GM19455 (cell line): ENCODE measurements at regions not wholly inside any gene's neighbourhood (a gene's known extent, or its start where the extent isn't known, plus 50 kb on each side); places are given as distances from the start of the nearest gene placed in this dataset.
A peak's percentile ranks its signal among the peaks of the same experiment; 100 is the strongest.

Experiments used
- ATAC-seq: cut with Tn5 transposase; IDR thresholded peaks from one replicate; pipeline ENCODE4 v1.9.1; 2021; ENCODE audit not compliant: unreplicated experiment

DNA sequence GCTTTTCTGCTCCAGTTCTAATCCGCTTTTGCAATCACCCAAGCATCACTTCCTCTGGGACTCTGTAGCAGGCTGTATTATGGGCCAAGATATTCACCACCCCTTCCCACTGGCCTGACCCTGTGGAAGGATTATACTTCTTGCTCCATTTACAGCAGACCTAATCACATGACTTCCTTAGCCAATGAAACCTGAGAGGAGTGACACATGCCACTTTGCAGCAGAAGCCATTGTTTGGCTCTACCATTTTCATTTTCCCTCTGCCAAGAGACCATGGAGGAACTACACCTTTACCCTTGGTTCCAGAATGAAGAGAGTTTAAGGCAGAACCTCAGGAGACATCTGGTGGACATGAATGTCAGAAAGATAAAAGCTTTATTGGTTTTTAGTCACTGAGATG lies 134.9 kb upstream of the HSD17B12 start:
- no peak for ATAC-seq

DNA sequence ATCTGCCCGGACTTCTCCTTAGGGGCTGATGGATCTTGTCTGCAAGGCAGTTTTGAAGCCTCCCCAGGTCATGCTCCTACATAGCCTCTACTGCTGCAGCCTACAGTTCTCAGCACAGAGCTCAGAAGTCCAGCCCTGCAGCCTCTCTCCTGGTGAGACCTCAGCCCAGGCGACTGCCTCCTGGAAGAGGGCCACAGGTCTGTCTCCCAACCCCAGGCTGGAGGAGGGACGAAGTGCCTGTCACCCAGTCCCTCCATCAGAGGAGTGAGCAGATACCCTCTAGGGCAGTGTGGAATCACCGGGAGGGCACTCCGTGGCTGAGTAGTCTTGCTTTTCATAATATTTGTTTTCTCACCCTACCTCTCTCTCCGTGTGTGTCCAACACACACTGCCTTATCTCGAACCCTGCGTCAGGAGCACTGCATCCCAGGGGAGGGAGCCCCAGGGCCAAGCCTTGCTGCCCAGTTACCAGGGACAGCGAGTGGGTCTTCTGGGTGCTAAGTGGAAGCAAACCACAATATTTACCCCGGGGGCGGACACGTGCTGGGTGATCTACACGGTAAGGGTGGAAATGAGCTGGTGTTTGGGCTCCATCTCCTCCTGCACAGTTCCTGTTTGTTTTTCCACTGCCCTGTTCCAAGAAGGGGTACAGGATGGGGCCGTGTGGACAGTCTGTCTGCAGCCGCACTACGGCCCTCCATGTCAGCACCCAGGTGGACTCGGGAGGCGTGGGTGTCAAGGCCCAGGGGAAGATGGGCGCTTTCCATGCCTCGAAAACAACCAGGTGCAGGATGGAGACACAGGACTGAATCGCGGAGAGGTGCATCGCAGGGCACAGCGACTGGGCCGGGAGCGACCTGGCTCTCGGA lies 133.7 kb upstream of the HSD17B12 start:
- ATAC-seq, result no peak

DNA sequence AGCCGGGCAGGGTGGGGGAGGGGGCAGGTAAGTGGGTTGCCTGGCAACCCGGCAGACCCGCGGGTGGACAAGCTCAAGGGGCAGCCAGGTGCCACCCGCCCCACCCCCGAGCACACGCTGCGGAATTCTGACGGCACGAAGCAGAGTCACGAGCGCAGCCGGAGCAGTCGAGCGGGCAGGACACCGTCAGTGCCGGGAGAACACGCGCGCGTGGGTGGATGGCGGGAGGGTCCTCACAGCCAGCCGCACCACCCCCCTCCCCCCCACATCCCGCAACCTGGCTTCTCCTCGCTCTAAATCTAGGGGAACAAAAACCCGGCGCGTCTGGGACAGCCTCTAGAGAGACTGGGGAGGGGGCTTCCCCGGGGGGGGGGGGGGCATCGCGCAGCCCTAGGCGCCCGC lies 133.1 kb upstream of the HSD17B12 start:
- ATAC-seq, result no peak

DNA sequence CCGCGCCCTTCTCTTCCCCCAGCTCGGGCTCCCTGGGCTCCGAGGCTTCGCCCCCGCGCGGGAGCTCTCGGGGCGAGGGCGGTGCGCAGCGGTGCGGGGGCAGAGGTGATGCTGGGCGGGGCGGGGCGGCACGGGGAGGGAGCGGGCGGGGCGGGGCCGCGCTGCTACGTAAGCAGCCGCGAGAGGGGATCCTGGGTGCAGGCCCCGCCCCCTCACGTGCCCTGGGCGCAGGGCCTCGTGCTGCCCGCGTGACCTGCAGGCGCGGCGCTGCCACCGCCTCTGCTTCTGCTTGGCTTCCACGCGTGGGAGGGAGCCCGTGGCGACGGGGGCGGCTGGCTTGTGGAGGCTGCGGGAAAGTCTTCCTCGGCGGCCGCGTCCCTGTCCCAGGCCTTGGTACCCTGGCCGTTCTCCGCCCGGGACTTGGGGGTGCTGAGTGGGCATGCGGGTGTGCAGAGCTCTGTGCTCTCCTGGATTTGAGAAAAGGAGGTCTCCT lies 132.6 kb upstream of the HSD17B12 start:
- no peak for ATAC-seq

DNA sequence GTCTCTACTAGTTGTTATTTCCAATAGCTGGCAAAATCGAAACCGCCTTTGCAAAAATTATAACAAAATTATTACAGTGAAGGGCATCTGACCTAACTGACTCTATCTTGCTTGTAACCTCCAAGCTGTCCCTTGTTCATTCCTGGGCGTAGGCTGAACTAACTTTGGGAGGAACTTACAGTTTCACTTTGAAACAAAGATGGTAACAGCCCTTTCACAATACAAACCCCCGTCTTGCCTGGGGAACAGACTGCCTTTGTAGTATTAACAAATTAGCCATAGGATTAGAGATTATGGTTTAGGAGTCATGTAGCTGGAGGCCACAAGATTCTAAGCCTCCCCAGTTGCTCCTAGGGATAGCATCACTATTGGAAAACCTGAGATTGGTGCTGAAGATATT lies 131.6 kb upstream of the HSD17B12 start:
- no peak for ATAC-seq

DNA sequence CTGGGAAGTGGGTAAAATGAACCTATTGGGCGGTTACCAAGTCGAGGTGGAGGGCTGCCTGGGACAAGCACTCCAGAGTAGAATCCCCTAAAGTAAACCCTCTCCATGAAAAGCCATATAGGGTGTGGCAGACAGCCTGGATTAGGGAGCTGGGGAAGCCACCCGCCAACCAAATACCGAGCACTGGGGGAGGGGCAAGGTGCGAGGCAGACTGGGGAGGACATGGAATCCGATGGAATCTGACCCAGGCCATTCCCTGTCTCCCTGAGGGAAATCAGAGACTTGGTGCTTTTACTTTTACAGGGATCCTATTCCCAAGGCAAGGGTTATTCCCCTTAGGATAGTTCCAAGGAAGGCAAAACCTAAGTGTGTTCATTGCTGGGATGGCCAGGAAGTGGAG lies 130.9 kb upstream of the HSD17B12 start:
- ATAC-seq, result no peak

DNA sequence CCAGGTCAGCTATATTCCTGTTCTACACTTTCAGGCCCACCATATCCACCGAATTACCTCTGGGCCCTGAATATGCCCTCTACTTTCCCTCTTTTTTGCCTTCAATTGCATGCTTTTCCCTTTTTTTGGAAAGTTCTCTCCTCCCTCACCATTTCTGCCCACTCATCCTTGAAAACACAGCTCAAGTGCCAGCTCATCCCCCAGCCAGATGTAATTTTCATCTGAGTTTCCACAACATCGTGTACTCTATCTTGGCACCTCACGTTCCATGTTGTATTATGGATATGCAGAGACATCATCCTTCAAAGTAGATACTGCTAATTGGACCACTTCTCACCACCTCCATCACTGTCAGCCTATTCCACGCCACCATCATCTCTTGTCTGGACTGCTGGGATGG lies 129.8 kb upstream of the HSD17B12 start:
- ATAC-seq, result no peak

DNA sequence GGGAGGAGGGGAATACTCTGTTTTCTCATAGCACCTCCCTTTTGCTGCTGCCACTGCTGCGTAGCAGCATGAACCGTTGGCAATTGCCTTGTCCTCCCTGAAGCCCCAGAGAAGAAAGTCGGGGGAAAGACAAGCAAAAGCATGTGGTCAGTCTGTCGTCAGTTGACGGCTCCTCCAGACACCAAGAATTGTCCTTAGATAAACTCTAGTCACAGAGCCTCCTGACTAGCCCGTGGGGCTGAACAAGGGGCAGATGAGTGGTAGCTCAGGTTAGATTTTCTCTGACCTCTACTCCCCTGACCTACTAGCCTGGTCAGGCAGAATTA lies 126.4 kb upstream of the HSD17B12 start:
- no peak for ATAC-seq

DNA sequence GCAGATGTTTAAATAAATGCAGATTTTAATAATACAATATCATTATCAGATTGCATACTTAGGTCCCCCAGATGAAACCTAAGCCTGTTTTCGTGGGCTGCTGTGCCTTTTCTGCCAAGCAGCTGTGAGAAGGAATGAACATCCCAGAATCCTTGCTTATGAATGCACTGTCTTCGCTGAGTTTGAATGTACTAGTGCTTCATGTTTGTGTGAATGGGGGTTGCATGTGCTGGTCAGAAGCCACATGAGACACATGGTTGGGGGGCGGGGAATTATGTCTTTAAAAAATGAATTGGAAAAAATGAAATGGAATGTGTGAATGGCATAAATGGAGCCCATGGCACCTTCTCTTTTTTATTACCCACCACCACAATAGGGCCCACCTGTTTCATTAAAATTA lies 125.4 kb upstream of the HSD17B12 start:
- no peak for ATAC-seq

DNA sequence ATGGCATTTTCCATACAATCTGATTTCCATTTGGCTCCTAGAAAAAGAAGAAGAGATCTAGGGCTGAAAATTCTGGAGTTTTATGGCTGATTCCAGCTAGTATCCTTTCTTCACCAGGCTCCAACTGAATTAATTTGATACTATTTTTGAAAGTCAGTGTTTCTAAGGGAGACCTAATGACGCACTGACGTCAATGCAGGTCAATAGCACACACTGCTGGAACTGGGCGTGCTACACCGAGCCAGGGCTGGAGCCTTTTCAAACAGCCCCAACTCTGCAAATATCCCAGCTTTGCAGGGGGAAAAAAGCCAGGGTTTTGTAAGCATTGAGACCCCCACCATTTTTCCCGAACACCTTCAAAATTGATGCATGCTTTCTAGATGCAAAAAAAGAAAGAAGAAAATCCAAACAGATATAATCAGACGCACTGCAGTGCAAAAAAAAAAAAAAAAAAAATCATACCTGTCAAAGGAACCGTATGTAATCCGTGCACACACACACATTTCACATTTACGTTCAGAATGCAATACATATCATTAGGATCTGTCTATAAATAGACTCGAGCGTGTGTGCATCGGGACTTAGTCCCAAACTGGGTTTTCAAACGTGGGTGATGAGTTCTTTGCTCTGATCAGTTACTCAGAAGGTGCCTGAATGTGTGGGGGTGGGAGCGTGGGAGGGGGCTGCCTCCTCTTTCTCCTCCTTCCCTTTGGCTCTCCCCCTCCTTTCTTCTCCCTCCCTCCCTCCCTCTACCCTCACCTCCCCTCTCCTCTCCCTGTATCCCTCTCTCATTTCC lies 124.5 kb upstream of the HSD17B12 start:
- ATAC-seq, result no peak

DNA sequence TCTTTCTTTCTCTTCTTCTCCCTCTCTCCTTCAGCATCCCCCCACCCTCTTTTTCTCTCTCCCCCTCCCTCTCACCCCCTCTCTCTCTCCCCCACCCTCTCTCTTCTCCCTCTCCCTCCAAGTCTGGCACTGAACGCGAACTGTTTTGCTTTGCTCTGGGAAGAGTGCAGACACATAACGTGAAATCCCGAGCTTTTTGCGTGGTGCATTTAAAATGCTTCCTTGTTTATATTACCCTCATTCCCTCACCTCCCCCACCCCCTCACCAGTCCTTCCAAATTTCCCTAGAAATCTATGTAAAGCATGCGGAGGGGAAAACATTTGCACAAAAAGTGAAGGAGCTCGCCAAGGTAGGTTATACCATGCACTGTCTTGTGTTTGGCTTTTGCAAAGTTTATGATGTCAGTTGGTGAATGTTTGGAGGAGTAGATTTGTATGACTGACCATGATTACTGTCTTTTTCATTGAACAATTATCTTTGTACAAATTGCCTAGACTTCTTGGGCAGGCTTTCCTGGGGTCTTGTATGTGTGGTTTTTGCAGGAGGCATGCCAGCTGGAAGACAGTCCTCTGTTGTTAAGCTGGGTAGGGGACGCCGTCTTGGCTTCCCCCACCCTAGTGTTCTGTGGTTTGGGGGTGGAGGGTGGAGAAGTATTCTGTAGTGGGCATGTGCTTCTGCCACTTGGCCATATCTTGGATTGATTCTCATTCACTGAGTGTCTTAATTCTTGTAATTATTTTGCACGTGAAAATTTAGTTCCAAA lies 123.7 kb upstream of the HSD17B12 start:
- no peak for ATAC-seq

DNA sequence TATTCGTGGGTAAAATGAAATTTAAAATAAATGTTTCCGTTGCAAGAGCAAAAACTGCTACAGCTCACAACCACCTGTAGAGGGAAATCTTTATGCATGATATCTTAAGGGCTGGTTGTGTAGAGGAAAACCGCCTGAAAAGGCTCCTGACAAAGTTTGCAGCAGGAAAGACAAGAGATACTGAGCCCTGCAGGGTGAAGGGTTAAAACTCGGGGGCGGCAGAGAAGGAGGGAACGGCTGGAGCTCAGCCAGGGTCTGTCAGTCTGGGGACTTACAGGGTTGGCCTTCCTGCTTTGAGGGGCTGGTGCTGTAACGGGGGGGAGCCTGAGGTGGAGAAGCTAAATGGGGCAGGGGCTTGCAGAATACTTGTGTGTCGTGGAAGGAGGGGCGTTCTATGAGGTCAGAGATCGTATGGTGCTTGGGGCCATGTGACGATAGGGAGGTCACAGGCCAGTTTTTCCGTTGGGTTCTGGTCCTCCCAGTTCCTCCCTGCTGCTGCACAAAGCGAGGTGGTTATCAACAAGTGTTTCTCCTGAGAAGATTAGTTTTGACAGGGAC lies 122.9 kb upstream of the HSD17B12 start:
- no peak for ATAC-seq

DNA sequence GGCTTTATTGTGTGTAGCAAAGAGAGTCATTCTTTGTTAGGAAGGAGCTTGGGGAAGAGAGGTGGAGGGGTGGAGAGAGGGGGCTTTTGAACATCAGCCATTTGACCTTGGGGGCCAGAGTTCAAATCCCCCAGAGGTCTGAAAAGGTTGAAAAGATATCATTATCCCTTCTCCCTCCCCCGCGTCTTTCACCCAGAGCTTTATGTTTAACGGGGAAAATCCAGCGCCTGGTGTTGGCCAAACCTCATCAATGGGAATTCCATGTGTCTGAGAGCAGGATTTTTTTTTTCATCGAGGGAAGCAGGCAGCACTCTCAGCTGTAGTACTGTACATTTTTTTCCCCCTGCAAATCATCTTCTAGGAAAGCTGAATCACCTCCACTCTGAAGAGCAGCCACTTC lies 122.4 kb upstream of the HSD17B12 start:
- no peak for ATAC-seq

DNA sequence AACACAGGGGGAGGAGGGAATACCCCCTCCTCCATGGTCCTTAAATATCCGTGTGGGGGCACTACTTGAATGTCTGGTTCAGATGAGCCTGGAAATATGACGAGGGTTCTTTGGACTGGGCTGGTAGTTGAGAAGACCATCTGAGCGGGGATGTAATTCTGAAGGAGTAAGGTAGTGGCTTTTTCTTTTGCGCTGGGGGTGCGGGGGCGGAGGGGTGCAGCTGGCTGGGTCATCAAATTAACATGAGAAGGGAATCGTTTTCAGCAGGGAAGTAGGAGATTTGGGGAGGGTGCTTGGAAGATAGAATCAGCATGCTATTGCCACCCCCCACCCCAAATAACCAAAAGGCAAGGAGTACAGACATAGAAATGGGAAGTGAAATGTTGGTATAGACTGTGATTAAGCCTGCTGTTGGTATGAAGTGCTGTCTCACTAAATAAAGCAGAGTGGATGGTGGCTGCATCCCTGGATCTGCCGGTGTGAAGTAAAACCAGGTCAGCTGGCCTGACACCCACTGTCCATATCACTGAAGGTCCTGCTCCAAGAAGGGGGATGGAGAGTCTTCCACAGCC lies 121.9 kb upstream of the HSD17B12 start:
- no peak for ATAC-seq

DNA sequence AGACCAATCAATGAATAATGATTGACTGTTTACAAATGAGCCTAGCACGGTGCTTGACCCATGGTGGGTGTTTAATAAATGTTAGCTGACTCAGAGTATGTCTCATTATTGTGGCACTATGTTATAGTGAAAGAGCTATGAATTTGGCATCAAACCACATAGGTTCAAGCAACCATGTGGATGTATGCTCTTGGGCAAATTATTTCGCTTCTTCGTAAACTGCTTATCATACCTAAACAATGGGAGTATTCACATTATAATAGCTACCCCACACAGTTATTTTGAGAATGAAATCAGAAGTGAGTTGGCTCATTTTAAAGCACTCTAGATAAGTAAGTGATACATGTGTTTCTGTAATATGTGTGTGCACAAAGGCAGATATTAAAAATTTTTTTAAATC lies 118.7 kb upstream of the HSD17B12 start:
- ATAC-seq, result no peak

DNA sequence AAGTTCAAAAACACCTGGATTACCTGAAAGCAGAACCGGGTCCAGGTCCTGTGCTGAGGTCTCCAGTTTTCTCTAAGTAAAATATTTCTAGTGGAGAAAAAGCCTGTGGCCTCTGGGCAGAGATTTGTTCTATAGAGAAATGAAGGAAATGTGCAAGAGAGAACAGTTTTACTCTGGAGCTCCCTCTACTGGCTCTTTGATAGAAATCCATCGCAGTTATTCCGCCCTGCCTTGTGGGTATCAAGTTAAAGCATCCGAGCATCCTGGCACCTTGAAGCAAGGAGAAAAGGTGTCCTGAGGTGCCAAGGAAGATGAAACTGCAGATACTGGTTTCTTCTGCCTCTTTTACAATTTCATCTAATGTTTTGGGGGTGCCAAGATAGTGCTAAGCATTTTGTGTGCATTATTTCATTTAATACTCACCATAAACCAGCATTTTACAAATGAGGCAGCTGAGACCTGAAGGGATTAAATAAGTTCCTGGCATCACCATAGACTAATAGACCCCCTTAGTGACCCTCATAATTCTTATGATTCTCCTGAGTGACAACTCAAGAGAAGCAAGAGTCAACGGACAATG lies 113.1 kb upstream of the HSD17B12 start:
- peak; percentile 64 for ATAC-seq

DNA sequence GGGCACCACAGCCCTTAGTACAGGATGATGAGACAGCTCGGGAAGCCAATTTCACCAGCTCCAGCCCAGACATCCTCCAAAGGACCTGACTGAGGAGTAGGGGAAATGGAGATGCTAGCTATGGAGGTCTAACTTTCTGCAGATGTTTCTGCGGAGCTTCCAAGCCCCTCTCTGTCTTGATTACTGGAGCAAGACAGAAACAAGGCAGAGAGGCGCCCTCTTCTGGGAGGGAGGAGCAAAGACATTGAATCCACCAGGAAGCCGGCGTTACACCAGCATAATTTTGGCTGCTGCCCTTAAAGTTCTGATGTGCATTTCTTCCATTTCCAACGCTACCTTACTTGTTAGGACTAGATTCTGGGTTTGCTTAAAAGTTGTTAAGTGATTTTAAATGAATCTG lies 107.3 kb upstream of the HSD17B12 start:
- no peak for ATAC-seq

DNA sequence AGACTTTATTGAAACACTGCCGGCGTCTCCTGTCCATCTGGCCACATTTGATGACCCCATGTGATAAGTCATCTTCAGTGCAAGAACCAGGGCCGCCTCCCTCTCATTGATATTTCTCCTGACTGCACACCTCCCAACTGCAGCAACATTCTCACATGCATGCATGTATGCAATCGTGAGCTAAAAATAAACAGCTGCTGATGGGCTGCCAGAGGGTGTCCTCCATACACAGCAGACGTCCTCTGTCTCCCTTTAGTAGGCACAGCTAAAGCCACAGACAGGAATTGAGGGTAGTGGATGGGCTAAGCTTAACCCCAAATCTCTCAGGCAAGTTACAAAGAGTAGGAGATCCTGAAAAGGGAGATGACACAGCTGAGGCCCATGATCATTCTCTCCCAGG lies 106.7 kb upstream of the HSD17B12 start:
- no peak for ATAC-seq

DNA sequence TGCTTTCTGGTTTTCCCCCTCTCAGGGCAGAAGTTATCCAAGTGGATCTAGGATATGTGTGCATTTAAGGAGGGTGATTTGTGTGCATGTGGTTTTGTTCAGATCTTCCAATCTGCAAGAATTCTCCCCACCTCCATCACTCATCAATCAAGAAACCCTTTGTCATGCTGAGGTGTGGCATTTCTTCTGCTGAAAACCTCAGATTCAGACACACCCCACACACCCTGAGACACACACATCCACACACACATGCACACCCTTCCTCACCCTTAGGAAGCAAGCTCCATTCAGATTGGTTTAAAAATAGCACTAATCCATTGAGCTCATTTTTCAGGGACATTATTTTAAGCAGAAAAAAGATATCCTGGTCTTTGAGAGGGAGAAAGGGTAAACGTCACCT lies 106.1 kb upstream of the HSD17B12 start:
- no peak for ATAC-seq
